Endothelial cell of umbilical vein (primary cell): ENCODE measurements at regions not wholly inside any gene's neighbourhood (a gene's known extent, or its start where the extent isn't known, plus 50 kb on each side); places are given as distances from the start of the nearest gene placed in this dataset.
"Not testable (repeated sequence)": the region's sequence is repeated elsewhere in the genome, so short reads cannot be mapped to it uniquely, and the experiment has no call there.

ENCODE experiments used
- BruUV-seq: library from RNA; stranded (reverse); fragments of 400-500 nt; replicated peaks from 2 replicates; lab custom pipeline; 2021; lab: Mats Ljungman, UMichigan
- CTCF ChIA-PET: fragments of 300-600, 350-600 bp; sonication (Branson Sonifier 250); formaldehyde crosslinking; loops from one replicate; lab custom pipeline; 2021; ENCODE audit warnings: antibody characterized with exemption, inconsistent platforms; lab: Charles Lee
- POLR2A ChIA-PET: fragments of 300-600, 350-600 bp; sonication (Branson Sonifier 250); formaldehyde crosslinking; loops from one replicate; lab custom pipeline; 2021; ENCODE audit warnings: antibody characterized with exemption, inconsistent platforms; lab: Charles Lee
- DNase-seq: peaks from one replicate; pipeline ENCODE4 v3.0.0-alpha.2; 2011; ENCODE audit warnings: low read depth, low spot score
- FAIRE-seq: peaks from 2 replicates; lab custom pipeline; 2011; peaks lifted over from hg19 to GRCh38; lab: Jason Lieb, UNC
- H2AFZ ChIP-seq: 2 replicates; pipeline ENCODE4 v1.6.0; 2012; ENCODE audit warnings: low read depth, low read length, control low read depth, inconsistent platforms
- H3K27ac ChIP-seq: 2 replicates; pipeline ENCODE4 v1.5.1; 2011; ENCODE audit warnings: low read depth, mild to moderate bottlenecking, control low read depth, low read length, moderate library complexity; ENCODE audit not compliant: insufficient read depth
- H3K27me3 ChIP-seq, 2 experiments: 2 replicates each; pipeline versions ENCODE4 v1.6.0 to v1.6.1; 2011; ENCODE audit warnings: low read length in 2 of 2, mixed read lengths in 1 of 2; ENCODE audit not compliant: control insufficient read depth in 2 of 2, insufficient read depth in 2 of 2
- H3K36me3 ChIP-seq, 2 experiments: 2 replicates in 1 of 2; 3 replicates in 1 of 2; pipeline ENCODE4 v1.5.1; 2011; ENCODE audit warnings: low read length in 2 of 2, mild to moderate bottlenecking in 1 of 2, moderate library complexity in 1 of 2; ENCODE audit not compliant: control insufficient read depth in 2 of 2, insufficient read depth in 2 of 2; ENCODE audit errors: extremely low read depth in 1 of 2
- H3K4me1 ChIP-seq: 3 replicates; pipeline ENCODE4 v1.5.1; 2011; ENCODE audit warnings: mild to moderate bottlenecking, low read length; ENCODE audit not compliant: control insufficient read depth, insufficient read depth; ENCODE audit errors: extremely low read depth
- H3K4me2 ChIP-seq: 2 replicates; pipeline ENCODE4 v1.6.1; 2011; ENCODE audit warnings: low read length, control low read depth, mixed read lengths; ENCODE audit not compliant: insufficient read depth
- H3K4me3 ChIP-seq, 3 experiments: fragments of 200-600 bp in 1 of 3; sonication (generic), shearing (Covaris generic) in 1 of 3; replicated peaks in 1 of 3; 2 replicates each; pipeline ENCODE4 v1.5.1; 2011 to 2016; ENCODE audit warnings: control low read depth in 3 of 3, low read length in 3 of 3, mild to moderate bottlenecking in 2 of 3, inconsistent platforms in 1 of 3, low read depth in 1 of 3, moderate library complexity in 1 of 3; ENCODE audit not compliant: insufficient read depth in 1 of 3
- H3K79me2 ChIP-seq: 2 replicates; pipeline ENCODE4 v1.6.0; 2012; ENCODE audit warnings: low read length, inconsistent platforms; ENCODE audit not compliant: control insufficient read depth, insufficient read depth
- H3K9ac ChIP-seq: replicated peaks from 2 replicates; pipeline ENCODE3; 2011; ENCODE audit warnings: low read length, control low read depth; ENCODE audit not compliant: insufficient read depth; ENCODE audit errors: extremely low read depth
- H3K9me1 ChIP-seq: replicated peaks from 3 replicates; pipeline ENCODE4 v1.6.0; 2011; ENCODE audit warnings: mild to moderate bottlenecking, low read length; ENCODE audit not compliant: control insufficient read depth, insufficient read depth; ENCODE audit errors: extremely low read depth
- H3K9me3 ChIP-seq: replicated peaks from 2 replicates; pipeline ENCODE4 v1.5.1; 2012; ENCODE audit warnings: low read length, inconsistent platforms; ENCODE audit not compliant: control insufficient read depth, insufficient read depth
- H4K20me1 ChIP-seq: replicated peaks from 2 replicates; pipeline ENCODE3; 2011; ENCODE audit warnings: mild to moderate bottlenecking, low read length; ENCODE audit not compliant: control insufficient read depth, insufficient read depth; ENCODE audit errors: extremely low read depth
- POLR2AphosphoS5 ChIP-seq: IDR thresholded peaks from 2 replicates; pipeline ENCODE4 v1.6.1; 2012; ENCODE audit warnings: low read depth, mild to moderate bottlenecking, control low read depth, low read length, moderate library complexity; ENCODE audit not compliant: insufficient read depth
- dilution Hi-C: fragments of 300-500 bp; cut with MboI; formaldehyde crosslinking; loops from one replicate; pipeline ENCODE4 v1.15.0; 2019; ENCODE audit warnings: low sequenced_read_pairs; ENCODE audit not compliant: extremely low pct_ligation_motif_present
- intact Hi-C: fragments of 100-400 bp; cut with micrococcal nuclease; formaldehyde crosslinking; loops from one replicate; pipeline ENCODE4 v1.10.0; 2022

DNA sequence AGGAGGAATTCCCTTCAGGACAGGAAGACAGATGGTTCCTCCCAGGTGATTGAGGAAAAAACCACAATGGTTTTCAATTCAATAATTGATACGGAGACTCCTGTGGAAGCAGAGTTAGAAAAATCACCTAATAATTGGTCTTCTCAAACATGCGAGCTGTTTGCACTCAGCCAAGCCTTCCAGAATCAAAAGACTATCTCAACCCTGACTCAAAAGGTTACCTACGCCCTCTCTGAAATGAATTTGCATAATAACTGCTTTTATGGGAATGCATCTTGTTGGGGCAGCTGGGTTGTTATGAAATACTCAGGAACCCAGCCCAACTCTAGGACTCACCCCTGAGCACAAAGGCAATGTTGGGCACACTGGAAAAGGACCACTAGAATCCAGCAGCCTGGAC is 66.9 kb upstream of the ARSJ start:
- DNase-seq = no peak
- Histone ChIP-seq H3K27ac (no peak overlapping the region), H3K4me3 (no peak overlapping the region), H3K9me1 (no peaks in the 10 kb centered on the region), H3K79me2 (no peaks in the 10 kb centered on the region), H3K9ac (no peak overlapping the region), H3K36me3 (no peaks in the 10 kb centered on the region), H3K4me1 (peaks cover 10% of the 10 kb centered on the region), H3K4me2 (no peak overlapping the region), H3K27me3 (no peaks in the 10 kb centered on the region), H4K20me1 (no peaks in the 10 kb centered on the region), H3K9me3 (no peaks in the 10 kb centered on the region), H2AFZ (no peak overlapping the region)
- FAIRE-seq = no peak
- intact Hi-C loops (no loop called here), dilution Hi-C loops (no loop called here)
- no TSS peak for BruUV-seq
- CTCF ChIA-PET = no interaction called here
- POLR2A ChIA-PET = no interaction called here
- TF ChIP-seq POLR2AphosphoS5 = no peak

GRCh38 chr4:114048154-114048553 is 68.7 kb upstream of the ARSJ start:
- H2AFZ ChIP-seq, BruUV-seq, CTCF ChIA-PET, H3K4me2 ChIP-seq, H3K27ac ChIP-seq, H3K4me3 ChIP-seq, H4K20me1 ChIP-seq, H3K4me1 ChIP-seq, DNase-seq, FAIRE-seq, H3K9me3 ChIP-seq, POLR2A ChIA-PET, H3K27me3 ChIP-seq, H3K9me1 ChIP-seq, dilution Hi-C loops, H3K36me3 ChIP-seq, H3K79me2 ChIP-seq, H3K9ac ChIP-seq: not testable (repeated sequence)
- intact Hi-C loops = loop anchor here (1.0 kb wide), 1 partner anchor 33 kb away; no protein-coding TSS in a partner anchor
